ENCODE measurements at regions not wholly inside any gene's neighbourhood (a gene's known extent, or its start where the extent isn't known, plus 50 kb on each side); places are given as distances from the start of the nearest gene placed in this dataset.

GRCh38 chr5:67693956-67694809 lies 497.6 kb upstream of the CD180 start:
- Histone ChIP-seq H3K36me3 (ENCODE audit: control insufficient read depth in 2 of 2, insufficient read depth in 2 of 2, low read length in 2 of 2) (no peaks in the 10 kb centered on the region), H3K9me3 (ENCODE audit: control insufficient read depth in 2 of 2, low read length in 2 of 2) (no peaks in the 10 kb centered on the region), H3K27me3 (ENCODE audit: control insufficient read depth in 1 of 2, insufficient read depth in 2 of 2, low read length in 2 of 2) (no peaks in the 10 kb centered on the region), H3K27ac (ENCODE audit: low read length) (peak overlapping the region; percentile 42), H3K4me3 (ENCODE audit: low read length in 2 of 2) (no peak overlapping the region), H3K9ac (ENCODE audit: low read length in 2 of 2) (no peak overlapping the region), H3K4me1 (ENCODE audit: control insufficient read depth, insufficient read depth, low read length) (no peaks in the 10 kb centered on the region)

GRCh38 chr5:67686746-67687145 lies 490.1 kb upstream of the CD180 start:
- Histone ChIP-seq H3K36me3 (ENCODE audit: control insufficient read depth in 2 of 2, insufficient read depth in 2 of 2, low read length in 2 of 2) (no peaks in the 10 kb centered on the region), H3K4me1 (ENCODE audit: control insufficient read depth, insufficient read depth, low read length) (no peaks in the 10 kb centered on the region), H3K4me3 (ENCODE audit: low read length in 2 of 2) (no peak overlapping the region), H3K9me3 (ENCODE audit: control insufficient read depth in 2 of 2, low read length in 2 of 2) (no peaks in the 10 kb centered on the region), H3K27ac (ENCODE audit: low read length) (no peak overlapping the region), H3K9ac (ENCODE audit: low read length in 2 of 2) (no peak overlapping the region), H3K27me3 (ENCODE audit: control insufficient read depth in 1 of 2, insufficient read depth in 2 of 2, low read length in 2 of 2) (no peaks in the 10 kb centered on the region)

DNA sequence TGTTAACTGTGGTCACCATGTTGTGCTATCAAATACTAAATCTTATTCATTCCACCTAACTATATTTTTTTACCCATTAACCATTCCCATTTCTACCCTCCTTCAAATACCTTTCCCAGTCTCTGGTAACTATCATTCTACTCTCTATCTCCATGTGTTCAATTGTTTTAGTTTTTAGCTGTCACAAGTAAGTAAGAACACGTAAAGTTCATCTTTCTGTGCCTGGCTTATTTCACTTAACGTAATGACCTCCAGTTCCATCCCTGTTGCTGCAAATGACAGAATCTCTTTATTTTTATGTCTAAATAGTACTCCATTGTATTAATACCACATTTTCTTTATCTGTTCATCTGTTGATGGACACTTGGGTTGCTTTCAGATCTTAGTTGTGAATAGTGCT lies 485.1 kb upstream of the CD180 start:
- no peaks in the 10 kb centered on the region for H3K9me3 ChIP-seq (ENCODE audit: control insufficient read depth in 2 of 2, low read length in 2 of 2)
- peaks cover 2% of the 10 kb centered on the region for H3K4me1 ChIP-seq (ENCODE audit: control insufficient read depth, insufficient read depth, low read length)
- H3K27ac ChIP-seq (ENCODE audit: low read length) = no peak overlapping the region
- H3K4me3 ChIP-seq (ENCODE audit: low read length in 2 of 2) = no peak overlapping the region
- no peaks in the 10 kb centered on the region for H3K36me3 ChIP-seq (ENCODE audit: control insufficient read depth in 2 of 2, insufficient read depth in 2 of 2, low read length in 2 of 2)
- H3K9ac ChIP-seq (ENCODE audit: low read length in 2 of 2) = no peak overlapping the region
- H3K27me3 ChIP-seq (ENCODE audit: control insufficient read depth in 1 of 2, insufficient read depth in 2 of 2, low read length in 2 of 2) = no peaks in the 10 kb centered on the region

DNA sequence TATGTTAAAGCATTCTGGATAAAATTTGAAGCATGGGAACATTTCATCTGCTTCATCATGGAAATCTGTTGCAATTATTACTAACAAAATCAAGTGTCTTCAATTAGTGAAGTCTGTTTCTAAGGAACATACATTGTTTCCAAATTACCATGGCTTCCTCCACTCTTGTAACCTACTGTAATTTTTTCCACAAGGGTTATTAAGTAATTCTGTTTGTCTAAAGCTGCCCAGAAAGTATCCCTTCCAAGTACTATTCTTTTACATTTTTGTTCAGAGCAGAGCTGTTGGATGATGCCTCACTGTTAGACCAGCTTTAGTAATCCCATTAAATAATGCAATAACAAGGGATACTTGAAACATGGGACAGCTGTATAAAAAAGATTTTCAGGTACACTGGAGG lies 483.5 kb upstream of the CD180 start:
- Histone ChIP-seq H3K4me3 (ENCODE audit: low read length in 2 of 2) (no peak overlapping the region), H3K4me1 (ENCODE audit: control insufficient read depth, insufficient read depth, low read length) (peaks cover 2% of the 10 kb centered on the region), H3K9me3 (ENCODE audit: control insufficient read depth in 2 of 2, low read length in 2 of 2) (no peaks in the 10 kb centered on the region), H3K27ac (ENCODE audit: low read length) (no peak overlapping the region), H3K36me3 (ENCODE audit: control insufficient read depth in 2 of 2, insufficient read depth in 2 of 2, low read length in 2 of 2) (no peaks in the 10 kb centered on the region), H3K27me3 (ENCODE audit: control insufficient read depth in 1 of 2, insufficient read depth in 2 of 2, low read length in 2 of 2) (no peaks in the 10 kb centered on the region), H3K9ac (ENCODE audit: low read length in 2 of 2) (no peak overlapping the region)

DNA sequence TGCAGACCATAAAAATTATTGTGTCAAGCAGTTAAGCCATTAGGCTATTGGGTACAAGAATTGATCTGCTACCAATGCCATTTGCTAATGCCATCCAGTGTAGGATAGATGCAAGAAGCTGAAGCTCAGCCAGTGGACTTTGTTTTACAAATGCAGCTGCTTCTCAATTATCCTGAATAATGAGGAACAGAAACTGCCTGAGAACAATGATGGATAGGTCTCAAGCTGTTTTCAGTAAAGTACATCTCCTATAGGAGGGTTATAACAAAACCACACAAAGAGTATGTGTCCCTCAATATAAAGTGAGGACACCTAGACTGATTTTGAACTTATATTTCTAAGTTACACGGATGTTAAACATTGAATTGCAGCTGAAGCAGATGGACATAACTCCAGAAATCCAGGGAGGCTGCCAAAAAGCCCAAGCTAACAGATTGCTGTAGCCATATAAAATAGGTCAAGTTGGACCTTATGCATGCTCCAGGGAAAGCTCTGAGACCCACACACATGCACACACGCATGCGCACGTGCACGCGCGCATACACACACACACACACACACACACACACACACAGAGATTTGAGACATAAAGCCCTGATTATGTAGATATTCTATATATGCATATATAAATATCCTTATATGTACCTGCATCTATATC lies 482.7 kb upstream of the CD180 start:
- H3K9ac ChIP-seq (ENCODE audit: low read length in 2 of 2) = no peak overlapping the region
- peaks cover 2% of the 10 kb centered on the region for H3K4me1 ChIP-seq (ENCODE audit: control insufficient read depth, insufficient read depth, low read length)
- no peak overlapping the region for H3K4me3 ChIP-seq (ENCODE audit: low read length in 2 of 2)
- H3K9me3 ChIP-seq (ENCODE audit: control insufficient read depth in 2 of 2, low read length in 2 of 2) = no peaks in the 10 kb centered on the region
- no peaks in the 10 kb centered on the region for H3K36me3 ChIP-seq (ENCODE audit: control insufficient read depth in 2 of 2, insufficient read depth in 2 of 2, low read length in 2 of 2)
- H3K27me3 ChIP-seq (ENCODE audit: control insufficient read depth in 1 of 2, insufficient read depth in 2 of 2, low read length in 2 of 2) = no peaks in the 10 kb centered on the region
- H3K27ac ChIP-seq (ENCODE audit: low read length) = no peak overlapping the region

GRCh38 chr5:67678594-67678993 lies 482.0 kb upstream of the CD180 start:
- no peak overlapping the region for H3K4me3 ChIP-seq (ENCODE audit: low read length in 2 of 2)
- H3K9ac ChIP-seq (ENCODE audit: low read length in 2 of 2) = no peak overlapping the region
- no peak overlapping the region for H3K27ac ChIP-seq (ENCODE audit: low read length)
- H3K27me3 ChIP-seq (ENCODE audit: control insufficient read depth in 1 of 2, insufficient read depth in 2 of 2, low read length in 2 of 2) = no peaks in the 10 kb centered on the region
- H3K9me3 ChIP-seq (ENCODE audit: control insufficient read depth in 2 of 2, low read length in 2 of 2) = no peaks in the 10 kb centered on the region
- H3K4me1 ChIP-seq (ENCODE audit: control insufficient read depth, insufficient read depth, low read length) = peaks cover 2% of the 10 kb centered on the region
- no peaks in the 10 kb centered on the region for H3K36me3 ChIP-seq (ENCODE audit: control insufficient read depth in 2 of 2, insufficient read depth in 2 of 2, low read length in 2 of 2)

GRCh38 chr5:67677422-67677970 lies 480.9 kb upstream of the CD180 start:
- H3K9ac ChIP-seq (ENCODE audit: low read length in 2 of 2) = no peak overlapping the region
- peaks cover 2% of the 10 kb centered on the region for H3K4me1 ChIP-seq (ENCODE audit: control insufficient read depth, insufficient read depth, low read length)
- H3K27me3 ChIP-seq (ENCODE audit: control insufficient read depth in 1 of 2, insufficient read depth in 2 of 2, low read length in 2 of 2) = no peaks in the 10 kb centered on the region
- no peak overlapping the region for H3K4me3 ChIP-seq (ENCODE audit: low read length in 2 of 2)
- no peaks in the 10 kb centered on the region for H3K9me3 ChIP-seq (ENCODE audit: control insufficient read depth in 2 of 2, low read length in 2 of 2)
- no peaks in the 10 kb centered on the region for H3K36me3 ChIP-seq (ENCODE audit: control insufficient read depth in 2 of 2, insufficient read depth in 2 of 2, low read length in 2 of 2)
- no peak overlapping the region for H3K27ac ChIP-seq (ENCODE audit: low read length)

GRCh38 chr5:67676863-67677262 lies 480.3 kb upstream of the CD180 start:
- H3K4me1 ChIP-seq (ENCODE audit: control insufficient read depth, insufficient read depth, low read length) = peaks cover 2% of the 10 kb centered on the region
- H3K36me3 ChIP-seq (ENCODE audit: control insufficient read depth in 2 of 2, insufficient read depth in 2 of 2, low read length in 2 of 2) = no peaks in the 10 kb centered on the region
- no peaks in the 10 kb centered on the region for H3K27me3 ChIP-seq (ENCODE audit: control insufficient read depth in 1 of 2, insufficient read depth in 2 of 2, low read length in 2 of 2)
- no peaks in the 10 kb centered on the region for H3K9me3 ChIP-seq (ENCODE audit: control insufficient read depth in 2 of 2, low read length in 2 of 2)
- H3K27ac ChIP-seq (ENCODE audit: low read length) = no peak overlapping the region
- no peak overlapping the region for H3K4me3 ChIP-seq (ENCODE audit: low read length in 2 of 2)
- H3K9ac ChIP-seq (ENCODE audit: low read length in 2 of 2) = no peak overlapping the region

- Histone ChIP-seq H3K4me3 (ENCODE audit: low read length in 2 of 2) (no peak overlapping the region), H3K4me1 (ENCODE audit: control insufficient read depth, insufficient read depth, low read length) (no peaks in the 10 kb centered on the region), H3K9me3 (ENCODE audit: control insufficient read depth in 2 of 2, low read length in 2 of 2) (no peaks in the 10 kb centered on the region), H3K9ac (ENCODE audit: low read length in 2 of 2) (no peak overlapping the region), H3K27me3 (ENCODE audit: control insufficient read depth in 1 of 2, insufficient read depth in 2 of 2, low read length in 2 of 2) (no peaks in the 10 kb centered on the region), H3K36me3 (ENCODE audit: control insufficient read depth in 2 of 2, insufficient read depth in 2 of 2, low read length in 2 of 2) (no peaks in the 10 kb centered on the region), H3K27ac (ENCODE audit: low read length) (no peak overlapping the region)
Measured at GRCh38 chr5:67674159-67674655, 477.6 kb upstream of the CD180 start.

DNA sequence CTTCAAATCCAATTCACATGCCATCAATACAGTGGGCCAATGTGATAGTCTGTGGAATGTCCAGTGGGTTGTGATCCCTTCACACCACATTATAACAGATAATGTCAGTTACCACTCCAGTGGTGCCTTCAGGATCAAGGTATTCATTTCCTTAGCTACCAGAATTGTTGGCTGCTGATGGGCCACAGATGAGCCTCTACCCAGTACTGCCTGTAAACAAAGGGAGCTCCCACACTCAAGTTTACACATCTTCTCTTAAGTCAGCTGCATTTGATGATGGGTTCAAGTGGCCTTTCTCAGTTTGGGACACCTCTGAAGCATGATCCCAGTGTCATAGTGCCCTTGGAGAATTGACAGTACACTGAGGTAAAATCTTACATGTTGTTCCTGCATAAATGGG lies 477.0 kb upstream of the CD180 start:
- no peaks in the 10 kb centered on the region for H3K36me3 ChIP-seq (ENCODE audit: control insufficient read depth in 2 of 2, insufficient read depth in 2 of 2, low read length in 2 of 2)

DNA sequence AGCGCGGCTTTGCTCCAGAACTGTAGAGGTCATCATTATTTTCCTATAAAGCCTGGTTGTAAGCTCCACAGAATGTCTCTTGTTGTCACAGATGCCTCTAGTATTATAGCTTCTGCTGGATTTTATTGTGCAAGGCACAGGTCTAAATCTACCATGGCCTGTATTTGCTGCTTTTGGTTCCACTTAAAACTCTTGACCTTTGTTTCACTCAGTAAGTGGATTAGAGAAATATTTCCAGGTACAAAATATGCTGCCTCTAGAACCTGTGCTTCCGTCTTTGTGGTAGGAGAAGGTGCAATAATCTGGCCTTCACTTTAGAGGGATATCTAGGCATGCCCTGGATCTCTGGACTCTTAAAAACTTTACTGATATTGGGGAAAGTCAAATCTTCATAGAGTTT lies 476.6 kb upstream of the CD180 start:
- H3K4me1 ChIP-seq (ENCODE audit: control insufficient read depth, insufficient read depth, low read length) = no peaks in the 10 kb centered on the region
- no peaks in the 10 kb centered on the region for H3K9me3 ChIP-seq (ENCODE audit: control insufficient read depth in 2 of 2, low read length in 2 of 2)
- no peak overlapping the region for H3K4me3 ChIP-seq (ENCODE audit: low read length in 2 of 2)
- H3K9ac ChIP-seq (ENCODE audit: low read length in 2 of 2) = no peak overlapping the region
- no peak overlapping the region for H3K27ac ChIP-seq (ENCODE audit: low read length)
- no peaks in the 10 kb centered on the region for H3K36me3 ChIP-seq (ENCODE audit: control insufficient read depth in 2 of 2, insufficient read depth in 2 of 2, low read length in 2 of 2)
- H3K27me3 ChIP-seq (ENCODE audit: control insufficient read depth in 1 of 2, insufficient read depth in 2 of 2, low read length in 2 of 2) = no peaks in the 10 kb centered on the region

More for the DNA sequence above, 477.0 kb upstream of the CD180 start:
- Histone ChIP-seq H3K9me3 (ENCODE audit: control insufficient read depth in 2 of 2, low read length in 2 of 2) (no peaks in the 10 kb centered on the region), H3K4me3 (ENCODE audit: low read length in 2 of 2) (no peak overlapping the region), H3K27me3 (ENCODE audit: control insufficient read depth in 1 of 2, insufficient read depth in 2 of 2, low read length in 2 of 2) (no peaks in the 10 kb centered on the region), H3K4me1 (ENCODE audit: control insufficient read depth, insufficient read depth, low read length) (no peaks in the 10 kb centered on the region), H3K27ac (ENCODE audit: low read length) (no peak overlapping the region), H3K9ac (ENCODE audit: low read length in 2 of 2) (no peak overlapping the region)

Data from stomach smooth muscle (tissue), 2 donors.